ENCODE measurements at regions not wholly inside any gene's neighbourhood (a gene's known extent, or its start where the extent isn't known, plus 50 kb on each side); places are given as distances from the start of the nearest gene placed in this dataset.

DNA sequence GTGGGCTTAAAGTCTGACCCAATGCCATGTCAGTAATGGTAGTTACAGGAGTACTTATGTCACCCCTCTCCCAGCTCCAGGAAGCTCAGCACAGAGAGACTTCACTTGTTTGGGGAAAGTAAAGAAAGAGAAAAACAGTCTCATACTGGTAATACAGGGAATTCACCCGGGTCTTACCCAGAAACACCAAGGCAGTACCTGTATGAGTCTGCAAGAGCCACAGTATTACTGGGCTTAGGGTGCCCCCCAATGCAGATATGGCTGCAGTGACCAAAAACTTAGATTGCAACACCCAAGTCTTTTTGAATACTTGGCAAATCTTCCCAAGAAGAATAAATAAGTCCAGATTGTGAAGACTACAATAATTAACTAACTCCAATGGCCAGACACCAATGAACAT lies 622.1 kb downstream of the IGSF11 start:
- DNase-seq (ENCODE audit: low read depth in 2 of 2): no peak

DNA sequence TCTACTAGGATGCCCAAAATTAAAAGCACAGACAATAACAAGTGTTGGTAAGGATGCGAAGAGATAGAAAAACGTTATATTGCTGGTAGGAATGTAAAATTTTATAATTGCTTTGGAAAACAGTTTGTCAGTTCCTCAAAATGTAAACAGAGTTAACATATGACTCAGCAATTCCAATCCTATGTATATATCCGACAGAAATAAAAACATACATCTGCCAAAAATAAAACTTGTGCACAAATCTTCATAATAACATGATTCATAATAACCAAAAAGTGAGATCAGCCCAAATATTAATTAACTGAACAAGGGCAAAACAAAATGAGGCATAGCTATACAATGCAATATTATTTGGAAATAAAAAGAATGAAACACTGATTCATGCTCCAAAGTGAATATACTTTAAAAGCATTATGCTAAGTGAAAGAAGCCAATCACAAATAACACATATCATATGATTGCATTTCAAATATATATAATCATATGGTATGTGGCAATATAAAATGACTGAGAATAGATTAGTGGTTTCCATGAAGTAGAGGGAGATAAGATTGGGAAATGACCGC lies 609.3 kb downstream of the IGSF11 start:
- DNase-seq (ENCODE audit: low read depth in 2 of 2): no peak

DNA sequence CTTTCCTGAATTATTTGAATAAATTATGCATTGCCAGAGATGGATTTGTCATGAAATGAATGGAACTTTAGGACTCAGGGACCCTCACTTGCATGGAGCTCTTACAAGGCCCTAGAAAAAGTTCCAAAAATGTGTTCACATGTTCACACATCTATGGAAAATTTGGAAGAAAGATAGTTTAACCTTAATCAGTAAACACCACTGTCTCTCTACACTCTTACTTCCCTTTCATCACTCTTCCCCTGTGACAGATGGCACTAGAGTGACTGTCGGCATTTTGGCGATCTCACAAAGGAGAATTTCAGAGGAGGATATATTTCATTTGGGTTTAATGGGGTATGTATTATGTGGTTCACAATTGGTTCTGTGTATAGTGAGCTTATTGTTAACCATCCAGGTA lies 600.8 kb downstream of the IGSF11 start:
- no peak for DNase-seq (ENCODE audit: low read depth in 2 of 2)

DNA sequence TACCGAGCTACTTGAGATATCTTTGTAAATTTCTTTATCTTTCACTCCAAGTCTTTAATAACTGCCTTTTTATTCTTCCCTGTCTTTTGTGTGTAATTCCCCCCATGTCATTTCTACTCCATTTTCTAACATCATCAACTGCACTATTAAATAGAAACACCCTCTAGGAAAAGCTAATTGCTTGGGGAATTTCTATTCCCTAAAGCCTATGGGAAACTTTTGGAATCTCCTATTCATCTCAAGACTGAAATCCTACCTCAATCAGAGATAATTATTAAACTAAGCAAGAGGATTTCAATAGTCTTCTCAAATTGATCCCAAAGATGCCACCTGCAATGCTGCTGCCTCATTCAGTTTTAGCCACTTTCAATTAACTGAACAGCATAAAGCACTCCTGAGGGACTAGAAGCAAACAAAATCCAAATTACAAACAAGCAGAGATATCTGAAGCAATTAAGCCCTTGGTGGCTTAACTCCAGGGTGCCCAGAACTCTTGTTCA lies 598.7 kb downstream of the IGSF11 start:
- no peak for DNase-seq (ENCODE audit: low read depth in 2 of 2)

DNA sequence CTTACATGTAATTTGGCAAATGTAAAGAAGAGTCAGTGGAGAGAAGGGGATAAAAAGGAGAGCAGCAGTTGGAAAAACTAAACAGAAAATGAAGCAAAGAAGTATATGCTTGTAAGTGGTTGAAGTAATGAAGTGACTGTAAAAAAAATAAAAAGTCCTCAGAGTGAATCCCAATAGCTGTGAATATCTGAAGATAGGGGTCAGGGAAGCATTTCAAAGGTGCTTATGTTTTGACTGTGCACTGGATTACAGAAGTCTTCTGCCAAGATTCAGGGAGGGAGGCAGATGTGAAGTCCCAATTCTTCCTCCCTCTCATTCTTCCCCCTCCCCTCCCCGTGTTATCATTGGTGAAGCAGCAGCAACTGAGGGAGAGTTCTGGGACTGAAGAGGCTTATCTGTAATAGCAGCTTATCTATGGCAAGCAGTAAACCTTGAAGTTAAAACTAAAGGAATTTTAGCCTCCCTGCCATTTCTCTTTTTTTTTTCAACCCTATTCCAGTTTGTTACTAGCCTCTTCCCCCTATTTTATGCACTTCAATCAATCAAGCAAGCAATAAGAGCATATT lies 597.9 kb downstream of the IGSF11 start:
- DNase-seq (ENCODE audit: low read depth in 2 of 2): no peak

DNA sequence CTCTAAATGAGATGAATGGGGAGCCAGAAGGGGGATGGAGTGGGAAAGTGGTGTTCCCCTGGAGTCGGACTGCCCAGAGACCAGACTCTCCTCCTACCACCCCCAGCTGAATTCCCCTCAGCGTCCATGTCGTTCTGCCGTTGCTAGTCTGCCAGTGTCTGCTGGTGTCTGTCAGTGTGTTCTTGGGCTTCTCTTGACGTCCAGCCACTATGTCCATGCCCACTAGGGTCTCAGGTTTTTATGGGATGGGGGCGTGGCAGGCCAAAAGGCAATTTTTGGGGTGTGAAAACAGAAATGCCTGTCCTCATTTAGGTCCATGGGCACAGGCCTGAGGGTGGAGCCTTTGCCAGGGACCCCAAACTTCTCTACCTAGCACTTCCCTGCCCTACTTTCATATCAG lies 589.6 kb downstream of the IGSF11 start:
- DNase-seq (ENCODE audit: low read depth in 2 of 2): no peak

DNA sequence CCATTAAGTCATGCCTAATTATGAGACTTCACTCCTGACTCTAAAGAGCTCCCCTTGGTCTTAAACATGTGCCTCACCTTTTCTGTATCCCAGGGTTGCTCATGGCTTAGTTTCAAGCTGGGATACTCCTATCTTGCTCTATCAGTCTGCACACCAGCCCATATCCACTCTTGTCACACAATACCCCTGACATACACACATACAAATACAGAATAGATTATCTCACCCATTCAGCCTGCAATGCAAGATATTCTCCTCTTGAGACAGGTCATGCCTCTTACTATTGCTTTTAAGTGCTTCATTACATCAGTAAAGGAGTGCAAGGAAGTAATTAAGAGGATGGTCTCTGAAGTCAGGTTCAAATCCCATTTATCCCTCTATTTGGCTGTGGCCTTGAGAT lies 587.3 kb downstream of the IGSF11 start:
- no peak for DNase-seq (ENCODE audit: low read depth in 2 of 2)

DNA sequence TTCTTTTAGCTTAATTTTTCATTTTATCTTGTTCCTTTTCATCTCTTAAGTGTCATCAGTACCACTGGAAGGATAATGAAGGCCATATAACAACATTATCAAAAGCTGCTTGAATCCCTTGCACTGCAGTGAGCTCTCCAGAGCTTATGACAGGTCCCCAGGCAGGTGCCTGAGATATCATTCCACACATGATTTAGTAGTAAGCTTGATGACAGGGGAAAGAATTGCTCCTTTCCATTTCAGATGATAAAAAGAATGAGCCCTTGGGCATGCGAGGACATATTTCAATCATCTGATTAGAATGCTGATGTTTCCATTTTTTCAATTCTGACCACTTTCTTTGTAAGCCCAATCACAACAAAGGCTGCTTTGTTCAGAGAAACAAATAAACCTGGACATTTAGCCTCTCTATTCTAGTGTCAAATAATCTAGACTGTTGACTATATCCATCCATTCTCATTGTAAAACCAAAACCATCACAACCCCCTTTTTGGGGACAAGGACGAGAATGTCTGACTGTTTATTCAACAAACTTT lies 567.8 kb downstream of the IGSF11 start:
- DNase-seq (ENCODE audit: low read depth in 2 of 2): no peak

DNA sequence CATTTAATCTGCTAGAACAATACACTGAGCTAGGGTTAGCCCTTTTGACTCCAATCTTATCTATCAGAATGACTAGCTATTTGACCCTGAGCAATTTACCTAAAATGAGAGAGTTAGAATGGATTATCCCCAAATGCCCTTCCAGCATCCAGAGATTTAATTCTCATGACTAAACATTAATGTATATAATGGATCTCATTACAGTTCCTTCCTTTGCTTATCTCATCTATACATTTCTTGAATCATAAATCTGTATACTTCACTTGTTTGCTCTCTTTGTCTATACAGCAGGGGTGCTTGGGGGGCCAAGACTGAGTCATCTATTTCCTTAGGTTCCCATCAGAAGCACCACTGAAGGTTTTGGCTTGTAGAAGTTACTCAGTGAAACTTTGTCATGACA lies 565.8 kb downstream of the IGSF11 start:
- DNase-seq (ENCODE audit: low read depth in 2 of 2): no peak

DNA sequence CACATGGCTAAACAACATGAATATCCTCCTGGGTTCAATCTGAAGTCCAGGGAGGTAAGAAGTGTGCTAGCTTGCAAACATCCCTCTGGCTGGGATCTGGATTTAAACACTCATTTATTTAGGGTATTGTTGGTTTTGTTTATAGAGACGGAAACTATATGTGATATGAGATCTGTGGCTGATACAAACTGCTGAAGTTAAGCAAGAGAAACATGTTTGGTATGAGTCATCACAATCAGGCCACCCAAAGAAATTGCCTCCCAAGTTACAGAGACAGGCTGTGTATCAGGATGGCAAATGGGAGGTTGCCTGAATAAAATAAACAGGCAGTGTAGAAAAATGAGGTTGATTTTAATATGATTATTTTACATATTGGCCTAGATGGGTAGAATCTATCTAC lies 562.1 kb downstream of the IGSF11 start:
- no peak for DNase-seq (ENCODE audit: low read depth in 2 of 2)

DNA sequence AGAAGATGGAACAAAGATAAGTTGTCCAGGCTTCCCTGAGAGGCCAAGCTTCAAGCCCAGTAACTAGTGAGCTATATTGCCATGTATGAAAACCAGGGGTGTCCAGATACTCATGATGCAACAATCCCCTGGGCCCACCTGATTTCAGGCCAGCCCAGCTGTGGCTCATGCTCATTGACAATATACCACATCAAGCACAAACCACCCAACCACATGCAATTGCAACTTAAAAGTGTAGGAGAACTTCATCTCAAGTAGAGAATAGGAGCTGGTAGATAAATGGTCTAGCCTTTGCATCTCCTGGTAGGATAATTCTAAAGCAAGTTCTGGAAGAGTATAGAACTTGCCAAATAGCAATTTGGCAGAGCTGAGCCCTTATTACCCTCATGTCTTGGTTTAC lies 561.3 kb downstream of the IGSF11 start:
- no peak for DNase-seq (ENCODE audit: low read depth in 2 of 2)

DNA sequence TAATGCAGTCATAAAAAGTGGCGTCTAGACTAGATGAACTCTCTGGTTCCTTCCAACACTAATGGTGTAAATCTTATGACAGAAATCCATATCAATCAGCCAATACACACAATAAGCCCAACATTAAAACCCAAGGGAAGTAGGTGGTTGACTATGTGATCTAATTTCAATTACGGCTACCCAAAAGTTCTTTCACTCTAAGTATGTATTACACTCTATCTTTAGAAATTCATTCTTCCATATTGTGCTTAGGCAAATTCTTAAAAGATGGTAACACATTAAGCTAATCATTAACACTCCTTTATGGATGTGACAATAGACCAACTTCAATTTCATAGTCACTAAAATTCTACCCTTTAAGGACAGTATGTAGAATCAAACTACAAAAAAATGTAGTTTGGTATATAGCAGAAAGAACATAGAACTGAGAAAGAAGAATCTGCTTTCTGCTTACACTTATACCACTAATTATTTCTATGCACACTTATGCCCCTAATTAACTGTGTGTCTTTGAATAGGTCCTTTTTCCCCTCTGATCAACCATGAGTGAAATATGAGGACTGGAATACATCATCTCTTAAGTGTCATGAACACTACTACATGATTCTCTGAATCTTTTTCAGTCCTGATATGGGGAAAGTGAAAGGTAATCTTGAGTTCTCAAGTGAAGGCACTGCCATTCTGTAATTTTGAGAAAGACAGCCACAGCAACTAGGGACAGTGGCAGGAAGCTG lies 557.6 kb downstream of the IGSF11 start:
- DNase-seq (ENCODE audit: low read depth in 2 of 2): no peak

DNA sequence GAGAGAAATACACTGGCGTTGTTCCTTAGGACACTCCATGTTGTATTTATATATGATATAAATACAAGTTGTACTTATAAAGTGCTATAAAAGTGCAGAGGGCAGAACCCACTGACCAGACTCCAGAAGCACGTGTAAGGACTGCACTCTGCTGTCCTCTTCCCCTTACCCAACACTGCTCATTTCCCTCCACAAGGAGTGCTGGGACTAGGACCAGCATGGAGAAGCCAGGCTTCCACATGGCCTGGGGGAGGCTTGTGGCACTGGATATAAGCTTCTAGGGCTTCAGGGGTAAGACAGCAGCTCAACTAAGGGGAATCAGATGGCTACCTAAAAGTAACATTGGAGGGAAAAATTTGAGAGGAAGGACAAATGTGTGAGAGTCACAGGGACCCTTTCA lies 556.9 kb downstream of the IGSF11 start:
- no peak for DNase-seq (ENCODE audit: low read depth in 2 of 2)

DNA sequence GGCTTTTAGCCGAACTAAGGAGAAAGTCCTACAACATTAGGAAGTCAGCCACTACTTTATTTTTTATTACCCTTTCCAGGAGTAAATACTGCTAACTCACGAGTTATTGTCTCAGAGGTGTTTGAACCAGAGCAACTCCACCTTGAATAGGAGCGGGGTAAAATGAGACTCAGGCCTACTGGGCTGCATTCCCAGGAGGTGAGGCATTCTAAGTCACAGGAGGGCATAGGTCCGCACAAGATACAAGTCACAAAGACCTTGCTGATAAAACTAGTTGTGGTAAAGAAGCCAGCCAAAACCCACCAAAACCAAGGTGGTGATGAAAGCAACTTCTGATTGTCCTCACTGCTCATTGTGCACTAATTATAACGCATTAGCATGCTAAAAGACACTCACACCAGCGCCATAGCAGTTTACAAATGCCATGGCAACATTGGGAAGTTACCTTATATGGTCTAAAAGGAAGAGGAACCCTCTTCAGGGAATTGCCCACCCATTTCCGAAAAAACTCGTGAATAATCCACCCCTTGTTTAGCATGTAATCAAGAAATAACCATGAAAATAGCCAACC lies 555.9 kb downstream of the IGSF11 start:
- DNase-seq (ENCODE audit: low read depth in 2 of 2): no peak

DNA sequence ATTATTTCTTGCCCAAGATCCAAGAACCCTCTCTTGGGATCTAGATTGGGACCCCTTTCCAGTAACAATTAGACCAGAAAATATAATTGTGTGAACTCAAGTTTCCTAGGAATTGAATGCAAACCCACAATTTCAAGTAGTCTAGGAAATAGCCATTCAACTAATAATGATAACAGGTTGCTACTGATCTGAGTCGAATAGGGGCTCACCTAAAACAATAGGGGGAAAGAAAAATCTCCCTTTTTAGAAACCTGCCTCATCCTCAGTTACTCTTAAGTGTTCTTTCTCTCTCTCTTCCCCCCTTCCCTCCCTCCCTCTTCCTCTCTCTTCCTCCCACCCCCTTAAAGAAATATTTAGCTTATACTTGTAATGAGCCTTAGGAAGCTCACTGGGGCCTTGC lies 555.3 kb downstream of the IGSF11 start:
- no peak for DNase-seq (ENCODE audit: low read depth in 2 of 2)

DNA sequence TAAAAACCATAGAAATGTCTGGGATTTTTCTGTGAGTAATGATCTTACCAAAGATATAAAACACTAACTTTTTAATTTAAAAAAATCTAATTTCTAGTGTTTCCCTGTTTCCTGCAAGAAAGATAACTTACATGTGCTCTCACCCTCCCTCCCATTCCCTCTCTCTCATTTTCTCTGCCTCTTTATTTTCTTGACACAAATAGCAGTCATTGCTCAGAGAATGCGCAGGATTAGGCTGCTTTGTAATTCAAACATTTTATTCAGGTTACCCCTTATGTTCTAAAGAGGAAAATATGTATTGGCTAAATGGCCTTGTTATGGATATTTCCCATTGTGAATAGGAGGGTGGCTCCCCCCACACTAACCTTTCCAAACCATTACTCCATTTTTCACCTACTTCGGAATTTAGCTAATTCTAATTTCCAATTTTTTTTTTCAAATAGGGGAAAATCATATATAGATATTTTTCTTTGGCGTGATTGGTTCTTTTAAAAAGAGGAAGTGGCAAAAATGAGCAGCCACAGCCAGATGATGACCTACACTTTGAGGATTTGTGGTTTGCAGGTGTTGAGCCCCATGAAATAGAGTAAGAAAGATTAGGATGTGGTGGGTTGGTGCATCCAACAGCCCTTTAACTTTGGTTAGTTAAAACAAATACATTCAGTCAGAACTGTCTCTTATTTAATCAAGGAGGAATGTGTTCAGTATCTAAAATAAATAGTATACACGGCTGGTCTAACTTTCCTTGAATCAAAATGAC lies 554.4 kb downstream of the IGSF11 start:
- DNase-seq (ENCODE audit: low read depth in 2 of 2): no peak

DNA sequence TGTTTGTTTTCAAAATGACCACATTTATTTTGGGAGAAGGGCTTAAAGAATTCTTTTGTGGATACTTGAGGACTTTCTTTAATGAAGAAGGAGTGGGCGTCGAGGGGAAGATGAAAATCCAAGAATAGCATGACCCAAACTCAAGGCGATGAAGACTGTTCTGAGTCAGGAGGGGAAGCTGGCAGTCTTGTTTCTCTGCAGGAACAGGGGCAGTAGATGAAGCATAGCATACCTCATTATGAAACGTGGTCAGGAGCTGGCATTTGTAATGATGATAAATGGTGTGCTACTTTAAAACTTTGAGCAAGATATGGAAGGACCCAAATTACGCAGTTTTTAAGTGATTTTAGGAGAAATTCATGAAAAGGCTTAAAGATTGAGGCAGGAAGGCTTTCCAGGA lies 549.0 kb downstream of the IGSF11 start:
- DNase-seq (ENCODE audit: low read depth in 2 of 2): no peak

DNA sequence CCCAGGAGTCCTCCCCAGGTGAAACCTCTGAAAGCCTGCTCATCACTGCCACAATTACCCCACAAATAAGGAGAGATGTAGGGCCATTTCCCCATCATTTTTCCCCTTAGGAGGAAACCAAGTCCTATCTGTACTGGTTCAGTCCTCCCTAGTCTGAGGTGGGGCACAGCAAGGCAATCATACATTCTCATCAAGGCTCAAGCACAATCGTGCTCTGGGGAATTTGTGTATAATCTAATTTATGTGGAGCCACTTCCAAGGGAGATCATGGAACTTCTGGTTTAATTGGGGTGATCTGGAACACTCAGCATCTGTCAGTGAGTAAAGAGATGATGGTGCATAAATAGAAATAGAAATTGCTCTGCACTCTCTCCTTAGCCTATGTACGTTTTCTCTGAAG lies 546.9 kb downstream of the IGSF11 start:
- no peak for DNase-seq (ENCODE audit: low read depth in 2 of 2)

DNA sequence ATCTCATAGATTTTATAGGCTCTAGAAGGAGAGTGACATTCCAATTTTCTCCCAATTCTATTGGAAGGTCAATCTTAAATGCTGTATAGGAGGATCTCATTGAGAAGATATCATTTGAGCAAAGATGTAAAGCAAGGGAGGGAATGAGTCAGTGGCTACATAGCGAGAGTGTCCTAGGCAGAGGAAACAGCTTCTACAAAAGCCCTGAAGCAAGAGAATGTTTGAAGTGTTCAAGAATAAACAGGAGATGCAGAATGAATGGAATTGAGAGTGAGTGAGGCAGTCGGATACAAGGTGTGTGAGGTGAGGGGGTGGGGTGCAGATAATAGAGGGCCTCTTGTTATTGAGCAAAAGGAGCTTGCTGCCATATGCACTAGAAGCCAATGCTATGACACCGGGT lies 545.9 kb downstream of the IGSF11 start:
- no peak for DNase-seq (ENCODE audit: low read depth in 2 of 2)

DNA sequence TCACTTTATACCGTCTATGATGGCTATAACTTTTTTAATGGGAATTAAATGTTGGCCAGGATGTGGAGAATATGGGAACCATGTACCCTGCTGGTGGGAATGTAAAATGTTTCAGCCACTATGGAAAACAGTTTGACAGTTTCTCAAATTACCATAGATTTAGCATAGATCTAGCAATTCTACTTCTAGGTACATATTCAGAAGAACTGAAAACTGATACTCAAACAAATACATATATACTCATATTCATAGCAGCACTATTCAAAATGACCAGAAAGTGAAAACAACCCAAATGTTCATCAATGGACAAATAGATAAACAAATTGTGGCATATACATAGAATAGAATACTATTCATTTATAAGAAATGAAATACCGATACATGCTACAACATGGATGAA lies 539.4 kb downstream of the IGSF11 start:
- no peak for DNase-seq (ENCODE audit: low read depth in 2 of 2)

DNA sequence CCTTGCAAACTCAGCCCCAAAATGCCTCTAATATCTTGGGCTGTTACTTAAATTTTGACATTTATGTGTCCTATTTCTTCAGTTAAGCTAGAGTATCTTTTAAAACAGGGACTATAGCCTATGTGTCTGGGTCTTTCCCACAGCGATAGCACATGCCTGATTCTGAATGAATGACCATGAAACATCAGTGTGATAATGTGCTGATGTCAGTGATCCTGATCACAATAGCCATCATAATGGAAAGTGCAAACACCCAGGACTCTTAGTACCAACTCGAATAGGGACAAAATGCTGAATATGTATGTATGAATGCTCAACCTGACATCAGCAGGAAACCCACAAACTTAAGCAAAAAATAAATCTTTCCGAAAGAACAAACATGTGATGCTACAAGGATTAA lies 537.4 kb downstream of the IGSF11 start:
- DNase-seq (ENCODE audit: low read depth in 2 of 2): no peak

DNA sequence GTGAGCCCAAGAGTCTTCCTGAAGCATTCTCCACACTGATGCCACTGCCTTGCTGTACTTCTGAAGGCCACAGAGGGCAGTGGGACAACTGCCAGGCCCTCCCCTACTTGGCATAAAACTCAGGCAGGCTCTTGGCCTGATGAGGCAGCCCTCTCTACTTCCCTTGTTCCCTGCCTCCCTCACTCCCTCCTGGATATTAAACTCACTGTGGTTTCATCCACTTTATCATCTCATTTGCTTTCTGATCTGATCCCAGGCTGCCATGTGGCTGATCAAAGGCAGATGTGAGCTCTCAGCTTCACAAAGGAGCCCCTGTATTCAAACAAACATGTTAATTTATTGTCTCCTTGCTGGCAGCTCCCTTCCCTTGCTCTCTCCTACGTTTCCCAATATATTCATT lies 533.5 kb downstream of the IGSF11 start:
- no peak for DNase-seq (ENCODE audit: low read depth in 2 of 2)
